ENCODE measurements at regions not wholly inside any gene's neighbourhood (a gene's known extent, or its start where the extent isn't known, plus 50 kb on each side); places are given as distances from the start of the nearest gene placed in this dataset.

GRCh38 chr13:59208405-59209195, 955.1 kb downstream of the DIAPH3 start:
- no peak for TF ChIP-seq GATA3 (IDR thresholded peaks at IDR 0.05; ENCODE audit: low read depth, low read length)
- no peak for TF ChIP-seq GATA2 (IDR thresholded peaks at IDR 0.05; ENCODE audit: low read depth, low read length)

DNA sequence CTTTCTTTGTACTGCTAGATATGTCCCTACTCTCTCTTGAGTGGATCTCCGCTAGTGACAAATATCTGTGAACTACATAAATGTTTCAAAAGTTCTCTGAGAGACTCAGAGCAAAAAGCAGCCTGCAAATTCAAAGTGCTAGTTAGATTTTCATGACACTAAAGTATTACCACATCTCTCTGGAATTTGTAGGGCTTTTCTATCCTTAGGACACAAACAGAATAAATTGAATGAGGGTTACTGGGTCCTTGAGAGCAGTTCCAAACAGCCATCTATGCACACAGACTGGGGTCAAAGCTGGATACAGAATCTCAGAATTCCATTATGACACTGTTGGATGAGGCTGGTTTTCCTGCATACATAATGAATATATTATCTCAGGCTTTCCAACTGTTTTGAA, 953.2 kb downstream of the DIAPH3 start:
- TF ChIP-seq GATA2 (IDR thresholded peaks at IDR 0.05; ENCODE audit: low read depth, low read length) (no peak), GATA3 (IDR thresholded peaks at IDR 0.05; ENCODE audit: low read depth, low read length) (no peak)

DNA sequence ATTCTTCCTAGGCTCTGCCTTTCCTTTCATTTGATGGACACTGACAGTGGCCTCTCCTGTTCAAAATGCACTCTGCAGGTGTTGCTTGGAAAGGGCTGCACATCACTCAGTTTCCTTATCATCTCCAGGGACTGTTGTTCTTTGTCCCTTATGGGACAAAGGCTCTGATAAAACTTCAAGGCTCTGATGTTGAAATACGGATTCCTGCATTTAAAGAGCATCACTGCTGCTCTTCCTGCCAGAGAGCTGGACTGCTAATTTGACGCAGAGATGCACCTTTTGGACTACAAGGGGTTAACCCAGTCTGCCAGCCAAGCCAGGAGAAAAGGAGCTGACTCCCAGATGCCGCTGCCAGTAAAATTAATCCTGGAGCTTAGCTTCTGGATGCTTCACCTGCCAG, 952.1 kb downstream of the DIAPH3 start:
- no peak for TF ChIP-seq GATA3 (IDR thresholded peaks at IDR 0.05; ENCODE audit: low read depth, low read length)
- TF ChIP-seq GATA2 (IDR thresholded peaks at IDR 0.05; ENCODE audit: low read depth, low read length), result no peak

DNA sequence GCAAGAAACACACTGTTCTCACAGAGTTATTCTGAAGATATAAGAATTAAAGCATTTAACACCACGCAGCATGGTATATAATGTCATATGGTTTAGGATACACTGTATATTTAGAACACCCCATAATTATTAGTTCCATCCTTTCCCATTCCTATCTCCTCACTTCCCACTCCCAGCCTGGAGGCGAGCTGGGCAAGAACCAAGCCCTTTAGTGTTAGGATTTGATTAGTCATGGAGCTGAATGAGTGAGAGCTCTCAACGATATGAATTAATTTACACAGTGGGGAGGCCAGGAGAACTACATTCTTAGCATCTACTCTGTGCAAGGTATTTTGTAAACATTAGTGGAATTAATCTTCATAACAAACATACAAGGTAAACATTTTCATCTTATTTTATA, 934.3 kb downstream of the DIAPH3 start:
- TF ChIP-seq GATA3 (IDR thresholded peaks at IDR 0.05; ENCODE audit: low read depth, low read length) (no peak), GATA2 (IDR thresholded peaks at IDR 0.05; ENCODE audit: low read depth, low read length) (no peak)

- TF ChIP-seq GATA3 (IDR thresholded peaks at IDR 0.05; ENCODE audit: low read depth, low read length) (no peak), GATA2 (IDR thresholded peaks at IDR 0.05; ENCODE audit: low read depth, low read length) (no peak)
Measured at GRCh38 chr13:59229861-59230260, 933.9 kb downstream of the DIAPH3 start.

DNA sequence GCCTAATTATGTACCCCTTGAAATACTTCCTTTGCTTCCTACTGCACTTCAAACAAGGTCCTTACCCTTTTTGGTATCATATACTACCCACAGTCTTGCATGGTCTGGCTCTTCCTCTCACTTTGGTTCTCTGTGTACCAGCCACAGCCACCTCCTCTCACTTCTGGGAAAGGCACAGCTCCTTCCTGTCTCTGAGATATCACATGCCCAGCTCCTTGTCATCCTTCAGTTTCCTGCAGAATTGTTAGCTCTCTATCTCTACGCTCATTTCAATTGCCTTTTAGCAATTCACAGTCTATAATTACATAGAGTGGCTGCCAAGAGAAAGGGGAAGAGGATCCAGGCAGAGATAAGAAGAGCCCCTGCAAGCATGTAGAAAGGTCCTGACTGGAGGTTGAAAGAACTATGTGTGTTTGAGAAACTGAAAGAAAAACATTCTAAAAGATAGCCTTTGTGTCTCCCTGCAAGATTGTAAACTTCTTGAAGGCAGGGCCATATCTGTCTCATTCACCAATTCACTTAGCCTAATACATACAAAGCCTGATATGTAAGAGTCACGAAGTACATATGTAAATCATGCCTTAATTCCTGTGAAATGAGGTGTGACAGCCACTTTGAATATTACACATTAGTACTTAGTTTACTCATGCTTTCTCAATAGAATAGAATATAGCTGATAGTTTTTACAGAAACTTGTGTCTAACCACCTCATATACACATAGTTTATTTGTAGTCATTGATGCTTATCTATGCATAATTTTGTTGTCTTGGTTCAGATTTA, 933.1 kb downstream of the DIAPH3 start:
- no peak for TF ChIP-seq GATA3 (IDR thresholded peaks at IDR 0.05; ENCODE audit: low read depth, low read length)
- no peak for TF ChIP-seq GATA2 (IDR thresholded peaks at IDR 0.05; ENCODE audit: low read depth, low read length)

GRCh38 chr13:59236309-59236919, 927.3 kb downstream of the DIAPH3 start:
- peak; percentile 40; the same call in 1 of the 2 replicates for TF ChIP-seq GATA3 (IDR thresholded peaks at IDR 0.05; ENCODE audit: low read depth, low read length)
- peak; percentile 44 for TF ChIP-seq GATA2 (IDR thresholded peaks at IDR 0.05; ENCODE audit: low read depth, low read length)

GRCh38 chr13:59236944-59237343, 926.8 kb downstream of the DIAPH3 start:
- no peak; the same call in 1 of the 2 replicates for TF ChIP-seq GATA3 (IDR thresholded peaks at IDR 0.05; ENCODE audit: low read depth, low read length)
- TF ChIP-seq GATA2 (IDR thresholded peaks at IDR 0.05; ENCODE audit: low read depth, low read length), result no peak

GRCh38 chr13:59247171-59247570, 916.6 kb downstream of the DIAPH3 start:
- TF ChIP-seq GATA3 (IDR thresholded peaks at IDR 0.05; ENCODE audit: low read depth, low read length) (no peak), GATA2 (IDR thresholded peaks at IDR 0.05; ENCODE audit: low read depth, low read length) (no peak)

- TF ChIP-seq GATA2 (IDR thresholded peaks at IDR 0.05; ENCODE audit: low read depth, low read length), result no peak
- TF ChIP-seq GATA3 (IDR thresholded peaks at IDR 0.05; ENCODE audit: low read depth, low read length), result no peak
Measured at GRCh38 chr13:59250336-59251189, 913.2 kb downstream of the DIAPH3 start.

- peak; percentile 23; the same call in 1 of the 2 replicates for TF ChIP-seq GATA3 (IDR thresholded peaks at IDR 0.05; ENCODE audit: low read depth, low read length)
- peak; percentile 74 for TF ChIP-seq GATA2 (IDR thresholded peaks at IDR 0.05; ENCODE audit: low read depth, low read length)
Measured at GRCh38 chr13:59259165-59260000, 904.3 kb downstream of the DIAPH3 start.

- TF ChIP-seq GATA2 (IDR thresholded peaks at IDR 0.05; ENCODE audit: low read depth, low read length) (no peak), GATA3 (IDR thresholded peaks at IDR 0.05; ENCODE audit: low read depth, low read length) (no peak)
Measured at GRCh38 chr13:59261928-59262488, 901.7 kb downstream of the DIAPH3 start.

All from SH-SY5Y (cell line).